Spleen (tissue), 7 donors: ENCODE measurements at regions not wholly inside any gene's neighbourhood (a gene's known extent, or its start where the extent isn't known, plus 50 kb on each side); places are given as distances from the start of the nearest gene placed in this dataset.

Experiments
- CTCF ChIP-seq, 11 experiments: fragments of 200-600 bp in 7 of 11; fragments of 450-650 bp in 4 of 11; sonication (generic) in 4 of 11; IDR thresholded peaks in 8 of 11; conservative IDR thresholded peaks in 3 of 11; 1 replicate in 7 of 11; 2 replicates in 4 of 11; pipeline versions ENCODE4 v1.4.0 to v1.8.0; 2016 to 2021; ENCODE audit warnings: antibody characterized with exemption in 11 of 11, inconsistent platforms in 4 of 11, mild to moderate bottlenecking in 1 of 11
- POLR2A ChIP-seq, 3 donors: fragments of 450-650 bp; IDR thresholded peaks; one replicate each; pipeline ENCODE4 v1.5.1; 2017; ENCODE audit warnings: antibody characterized with exemption in 3 of 3, mild to moderate bottlenecking in 1 of 3
- donor health status: DM: no; HTN: no; CAD: no; lungs with moderate emphysema.
- donor health status: DM: no; HTN: no; CAD: no.
- donor health status: DM: no; HTN: no; CAD: no.

GRCh38 chr3:72446218-72447058 lies 401.8 kb downstream of the SHQ1 start, which contains the start of gene RYBP:
- TF ChIP-seq CTCF (IDR thresholded peaks at IDR 0.05 in 8 of 11, conservative IDR thresholded peaks at IDR 0.05 in 3 of 11) (peak in 1 of 11 experiments; percentile 19), POLR2A (IDR thresholded peaks at IDR 0.05) (no peak)
